Small intestine (tissue), 7 donors: ENCODE measurements at regions not wholly inside any gene's neighbourhood (a gene's known extent, or its start where the extent isn't known, plus 50 kb on each side); places are given as distances from the start of the nearest gene placed in this dataset.

Source experiments
- DNase-seq, 2 donors: peaks; one replicate each; pipeline versions ENCODE4 v3.0.0 to v3.0.0-alpha.2; 2013
- FAIRE-seq: peaks from 2 replicates; lab custom pipeline; 2012; peaks lifted over from hg19 to GRCh38; lab: Jason Lieb, UNC
- H3K27ac ChIP-seq, 3 donors: one replicate each; pipeline ENCODE4 v1.5.1; 2013; ENCODE audit warnings: low read length in 2 of 3, mild to moderate bottlenecking in 2 of 3, control low read depth in 1 of 3, inconsistent platforms in 1 of 3, low read depth in 1 of 3, moderate library complexity in 1 of 3
- H3K27me3 ChIP-seq, 3 donors: one replicate each; pipeline ENCODE4 v1.6.1; 2013; ENCODE audit warnings: low read length in 3 of 3, inconsistent platforms in 1 of 3; ENCODE audit not compliant: control insufficient read depth in 3 of 3, insufficient read depth in 3 of 3
- H3K36me3 ChIP-seq, 3 donors: one replicate each; pipeline ENCODE4 v1.6.1; 2013; ENCODE audit warnings: low read length in 3 of 3, inconsistent platforms in 1 of 3, low read depth in 1 of 3, mild to moderate bottlenecking in 1 of 3, moderate library complexity in 1 of 3; ENCODE audit not compliant: control insufficient read depth in 3 of 3, insufficient read depth in 2 of 3
- H3K4me1 ChIP-seq, 3 donors: one replicate each; pipeline ENCODE4 v1.6.1; 2013; ENCODE audit warnings: low read length in 2 of 3, inconsistent platforms in 1 of 3, low read depth in 1 of 3, mild to moderate bottlenecking in 1 of 3, moderate library complexity in 1 of 3; ENCODE audit not compliant: control insufficient read depth in 3 of 3, insufficient read depth in 2 of 3
- H3K4me3 ChIP-seq, 3 donors: one replicate each; pipeline ENCODE4 v1.5.1; 2013; ENCODE audit warnings: low read length in 3 of 3, control low read depth in 1 of 3, inconsistent platforms in 1 of 3, low read depth in 1 of 3, mild to moderate bottlenecking in 1 of 3, moderate library complexity in 1 of 3
- H3K9me3 ChIP-seq, 2 donors: one replicate each; pipeline ENCODE4 v1.6.1; 2013; ENCODE audit warnings: low read depth in 1 of 2, low read length in 1 of 2; ENCODE audit not compliant: control insufficient read depth in 2 of 2, insufficient read depth in 1 of 2
- WGBS, 3 donors: extraction: QIAGEN DNeasy Blood & Tissue Kit; methylation state at CpG; one replicate each; pipeline ENCODE4 v1.1.7; 2013; 5-methylcytosine and 5-hydroxymethylcytosine counted together
- donor health status: healthy with polysubstance abuse.
- donor health status: control.
- donor health status: control.
- donor health status: Bipolar disorder and iron deficiency.
- donor health status: healthy.

DNA sequence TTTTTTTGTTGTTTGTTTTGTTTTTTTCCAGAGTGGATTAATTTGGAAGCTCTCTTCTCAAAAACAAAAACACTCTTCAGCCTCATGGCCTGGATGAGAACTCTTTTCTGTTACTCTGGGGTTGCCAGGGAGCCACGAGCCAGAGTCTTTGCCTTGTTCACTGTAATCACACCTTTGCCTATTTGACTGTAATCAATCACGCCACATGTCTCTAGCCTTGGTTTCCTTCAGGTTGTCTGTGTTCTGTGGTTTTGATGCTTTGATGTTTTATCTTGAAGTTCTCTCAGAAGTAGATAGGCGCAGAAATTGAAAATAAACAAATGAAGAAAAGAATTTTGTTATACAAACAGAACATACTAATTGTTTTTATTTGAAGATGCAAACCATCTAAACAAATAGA lies 62.3 kb upstream of the IGF1R start:
- 21 to 46% (median 22%) methylated on average over 3 of the region's 3 CpGs for WGBS, 3 donors
- no peak overlapping the region for H3K27ac ChIP-seq
- H3K4me1 ChIP-seq, result no peaks in the 10 kb centered on the region
- peaks cover 0 to 22% (median 16%) of the 10 kb centered on the region in 3 donors for H3K27me3 ChIP-seq
- DNase-seq (no peak), FAIRE-seq (no peak)
- H3K36me3 ChIP-seq, result no peaks in the 10 kb centered on the region
- H3K4me3 ChIP-seq, result no peak overlapping the region
- no peaks in the 10 kb centered on the region for H3K9me3 ChIP-seq

DNA sequence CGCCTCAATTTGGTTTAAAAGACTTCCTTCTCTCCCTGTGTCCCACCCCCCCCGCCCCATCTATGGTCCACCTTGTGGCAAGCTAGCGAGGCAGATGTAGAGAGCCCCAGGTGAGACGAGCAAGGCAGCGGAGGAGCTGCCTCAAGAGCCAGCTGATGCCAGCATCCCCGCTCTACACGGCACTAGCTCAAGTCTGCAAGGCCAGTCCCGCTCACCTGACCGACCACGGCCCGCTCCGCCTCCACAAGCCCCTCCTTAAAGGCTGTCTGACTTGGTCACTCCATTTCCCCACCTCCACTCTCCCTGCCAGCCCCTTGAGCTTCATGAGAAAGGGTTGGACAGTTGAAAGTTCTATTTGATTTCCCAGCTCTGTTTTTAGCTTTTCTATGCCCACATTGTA lies 56.2 kb upstream of the IGF1R start:
- WGBS, 3 donors, result 69 to 91% (median 88%) methylated on average over 9 to 11 of the region's 12 CpGs
- Histone ChIP-seq H3K9me3 (no peaks in the 10 kb centered on the region), H3K27me3 (peaks cover 0 to 21% (median 9%) of the 10 kb centered on the region in 3 donors), H3K4me1 (no peaks in the 10 kb centered on the region), H3K36me3 (no peaks in the 10 kb centered on the region), H3K27ac (no peak overlapping the region), H3K4me3 (no peak overlapping the region)
- DNase-seq, result no peak
- no peak for FAIRE-seq

DNA sequence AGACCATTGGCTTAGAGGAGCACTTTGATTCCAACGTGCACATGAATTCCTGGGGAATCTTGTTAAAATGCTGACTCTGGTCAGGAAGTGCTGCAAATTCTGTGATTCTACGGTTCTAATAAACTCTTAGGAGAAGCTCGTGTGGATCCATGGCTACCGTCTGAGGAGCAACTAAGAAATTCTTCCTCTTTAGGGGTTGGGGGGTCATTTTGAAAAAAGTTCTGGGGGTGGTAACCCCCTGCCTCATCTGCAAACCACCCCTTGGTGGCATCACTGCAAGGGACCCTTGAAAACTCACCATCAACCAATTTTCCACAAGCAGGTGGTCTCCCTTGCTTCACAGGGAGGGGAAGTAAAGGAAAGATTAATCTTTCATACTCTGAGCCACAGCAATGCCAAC lies 52.2 kb upstream of the IGF1R start:
- H3K27ac ChIP-seq, result no peak overlapping the region
- no peaks in the 10 kb centered on the region for H3K9me3 ChIP-seq
- H3K36me3 ChIP-seq, result no peaks in the 10 kb centered on the region
- H3K4me3 ChIP-seq, result no peak overlapping the region
- no peak for FAIRE-seq
- H3K4me1 ChIP-seq, result no peaks in the 10 kb centered on the region
- 84 to 93% (median 85%) methylated on average over 4 of the region's 4 CpGs for WGBS, 3 donors
- DNase-seq, result no peak
- H3K27me3 ChIP-seq, result peaks cover 0 to 20% (median 5%) of the 10 kb centered on the region in 3 donors

DNA sequence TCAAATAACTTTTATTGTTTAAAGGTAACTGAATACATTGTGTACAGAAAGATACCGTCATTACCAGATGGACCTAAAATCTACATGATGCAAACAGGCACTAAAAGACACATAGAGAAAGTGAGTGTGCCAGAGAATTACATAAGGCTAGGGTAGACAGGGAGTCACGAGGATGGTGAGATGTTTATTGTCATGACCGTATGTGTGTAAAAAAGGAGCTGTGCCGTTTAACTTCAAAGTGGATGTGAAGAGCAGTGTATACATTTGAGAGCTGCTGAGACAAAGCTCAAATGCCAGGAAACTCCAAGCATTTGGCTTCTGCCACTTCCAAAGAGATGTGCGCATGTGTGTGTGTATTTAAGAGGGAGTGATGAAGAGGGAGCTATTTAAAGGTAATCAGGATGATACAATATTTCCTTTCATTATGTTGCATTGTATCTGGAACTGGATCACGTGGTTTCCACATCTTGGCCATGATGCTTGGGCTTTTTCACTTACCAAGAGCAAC lies 51.4 kb upstream of the IGF1R start:
- FAIRE-seq (no peak), DNase-seq (no peak)
- Histone ChIP-seq H3K4me3 (no peak overlapping the region), H3K36me3 (no peaks in the 10 kb centered on the region), H3K27ac (no peak overlapping the region), H3K9me3 (no peaks in the 10 kb centered on the region), H3K27me3 (peaks cover 0 to 13% (median 0%) of the 10 kb centered on the region in 3 donors), H3K4me1 (no peaks in the 10 kb centered on the region)
- 26 to 45% (median 36%) methylated on average over 6 of the region's 6 CpGs for WGBS, 3 donors

DNA sequence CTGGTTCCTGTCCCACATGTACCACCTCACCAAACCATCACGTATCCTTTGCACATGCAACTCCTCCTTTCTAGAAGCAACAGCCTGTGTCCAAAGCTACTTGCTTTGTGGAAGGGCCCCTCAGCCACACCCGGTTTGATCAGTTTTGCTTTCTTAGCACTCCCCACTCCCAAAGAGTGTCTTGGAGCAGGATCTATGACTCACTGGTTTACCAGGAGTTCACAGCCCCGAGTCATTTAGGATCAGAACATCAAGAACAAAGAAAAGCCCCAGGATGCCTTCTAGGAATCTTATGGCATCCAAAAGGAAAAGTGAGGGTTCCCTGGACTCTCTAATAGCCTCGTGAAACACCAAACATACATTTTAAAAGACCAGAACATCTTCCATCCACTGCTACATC lies 50.7 kb upstream of the IGF1R start:
- DNase-seq, result no peak
- no peak for FAIRE-seq
- Histone ChIP-seq H3K4me1 (no peaks in the 10 kb centered on the region), H3K9me3 (no peaks in the 10 kb centered on the region), H3K4me3 (no peak overlapping the region), H3K27me3 (peaks cover 0 to 10% (median 0%) of the 10 kb centered on the region in 3 donors), H3K36me3 (no peaks in the 10 kb centered on the region), H3K27ac (no peak overlapping the region)
- 35 to 53% (median 53%) methylated on average over 4 of the region's 4 CpGs for WGBS, 3 donors
